ENCODE measurements at regions not wholly inside any gene's neighbourhood (a gene's known extent, or its start where the extent isn't known, plus 50 kb on each side); places are given as distances from the start of the nearest gene placed in this dataset.
A peak's percentile ranks its signal among the peaks of the same experiment; 100 is the strongest.

GRCh38 chr19:31674503-31675192 lies 325.4 kb upstream of the TSHZ3 start:
- no peaks in the 10 kb centered on the region for H3K27me3 ChIP-seq (ENCODE audit: control insufficient read depth, insufficient read depth, low read length)
- H3K9me3 ChIP-seq (ENCODE audit: control insufficient read depth, insufficient read depth, low read length) = no peaks in the 10 kb centered on the region
- WGBS (ENCODE audit: insufficient coverage, insufficient read length) = no CpG with 5 or more reads among the region's 11 CpGs
- H3K36me3 ChIP-seq (ENCODE audit: control insufficient read depth, insufficient read depth, low read length) = no peaks in the 10 kb centered on the region
- H3K4me1 ChIP-seq (ENCODE audit: control insufficient read depth, insufficient read depth, low read length) = no peaks in the 10 kb centered on the region
- H3K4me3 ChIP-seq (ENCODE audit: low read length) = no peak overlapping the region
- no peak for DNase-seq (ENCODE audit: low read depth, low spot score)
- no peak overlapping the region for H3K27ac ChIP-seq (ENCODE audit: low read length)

- no peaks in the 10 kb centered on the region for H3K36me3 ChIP-seq (ENCODE audit: control insufficient read depth, insufficient read depth, low read length)
- no peaks in the 10 kb centered on the region for H3K9me3 ChIP-seq (ENCODE audit: control insufficient read depth, insufficient read depth, low read length)
- no peak overlapping the region for H3K27ac ChIP-seq (ENCODE audit: low read length)
- H3K4me1 ChIP-seq (ENCODE audit: control insufficient read depth, insufficient read depth, low read length) = no peaks in the 10 kb centered on the region
- no peak for DNase-seq (ENCODE audit: low read depth, low spot score)
- H3K4me3 ChIP-seq (ENCODE audit: low read length) = no peak overlapping the region
- no CpG with 5 or more reads among the region's 10 CpGs for WGBS (ENCODE audit: insufficient coverage, insufficient read length)
- H3K27me3 ChIP-seq (ENCODE audit: control insufficient read depth, insufficient read depth, low read length) = no peaks in the 10 kb centered on the region
Observed at GRCh38 chr19:31675193-31675913, 326.1 kb upstream of the TSHZ3 start.

GRCh38 chr19:31676271-31677004 lies 327.2 kb upstream of the TSHZ3 start:
- no peaks in the 10 kb centered on the region for H3K27me3 ChIP-seq (ENCODE audit: control insufficient read depth, insufficient read depth, low read length)

GRCh38 chr19:31678421-31678820 lies 329.2 kb upstream of the TSHZ3 start:
- Histone ChIP-seq H3K27me3 (ENCODE audit: control insufficient read depth, insufficient read depth, low read length) (no peaks in the 10 kb centered on the region), H3K27ac (ENCODE audit: low read length) (no peak overlapping the region), H3K36me3 (ENCODE audit: control insufficient read depth, insufficient read depth, low read length) (no peaks in the 10 kb centered on the region), H3K4me3 (ENCODE audit: low read length) (no peak overlapping the region), H3K9me3 (ENCODE audit: control insufficient read depth, insufficient read depth, low read length) (no peaks in the 10 kb centered on the region), H3K4me1 (ENCODE audit: control insufficient read depth, insufficient read depth, low read length) (no peaks in the 10 kb centered on the region)
- no CpG with 5 or more reads among the region's 3 CpGs for WGBS (ENCODE audit: insufficient coverage, insufficient read length)
- DNase-seq (ENCODE audit: low read depth, low spot score) = no peak

More at GRCh38 chr19:31676271-31677004, 327.2 kb upstream of the TSHZ3 start:
- peak; percentile 25 for DNase-seq (ENCODE audit: low read depth, low spot score)
- WGBS (ENCODE audit: insufficient coverage, insufficient read length) = no CpG with 5 or more reads among the region's 3 CpGs
- H3K9me3 ChIP-seq (ENCODE audit: control insufficient read depth, insufficient read depth, low read length) = no peaks in the 10 kb centered on the region
- no peak overlapping the region for H3K27ac ChIP-seq (ENCODE audit: low read length)
- H3K4me1 ChIP-seq (ENCODE audit: control insufficient read depth, insufficient read depth, low read length) = no peaks in the 10 kb centered on the region
- H3K36me3 ChIP-seq (ENCODE audit: control insufficient read depth, insufficient read depth, low read length) = no peaks in the 10 kb centered on the region
- no peak overlapping the region for H3K4me3 ChIP-seq (ENCODE audit: low read length)

- WGBS (ENCODE audit: insufficient coverage, insufficient read length) = no CpG with 5 or more reads among the region's 4 CpGs
Observed at GRCh38 chr19:31681121-31681520, 331.9 kb upstream of the TSHZ3 start.

GRCh38 chr19:31693131-31693932 lies 344.1 kb upstream of the TSHZ3 start:
- no CpG with 5 or more reads among the region's 14 CpGs for WGBS (ENCODE audit: insufficient coverage, insufficient read length)
- DNase-seq (ENCODE audit: low read depth, low spot score) = no peak
- no peaks in the 10 kb centered on the region for H3K4me1 ChIP-seq (ENCODE audit: control insufficient read depth, insufficient read depth, low read length)
- no peaks in the 10 kb centered on the region for H3K9me3 ChIP-seq (ENCODE audit: control insufficient read depth, insufficient read depth, low read length)
- no peak overlapping the region for H3K4me3 ChIP-seq (ENCODE audit: low read length)
- H3K36me3 ChIP-seq (ENCODE audit: control insufficient read depth, insufficient read depth, low read length) = no peaks in the 10 kb centered on the region
- H3K27me3 ChIP-seq (ENCODE audit: control insufficient read depth, insufficient read depth, low read length) = no peaks in the 10 kb centered on the region
- H3K27ac ChIP-seq (ENCODE audit: low read length) = no peak overlapping the region

More at GRCh38 chr19:31681121-31681520, 331.9 kb upstream of the TSHZ3 start:
- Histone ChIP-seq H3K27ac (ENCODE audit: low read length) (no peak overlapping the region), H3K27me3 (ENCODE audit: control insufficient read depth, insufficient read depth, low read length) (no peaks in the 10 kb centered on the region), H3K36me3 (ENCODE audit: control insufficient read depth, insufficient read depth, low read length) (no peaks in the 10 kb centered on the region), H3K4me1 (ENCODE audit: control insufficient read depth, insufficient read depth, low read length) (no peaks in the 10 kb centered on the region), H3K4me3 (ENCODE audit: low read length) (no peak overlapping the region), H3K9me3 (ENCODE audit: control insufficient read depth, insufficient read depth, low read length) (no peaks in the 10 kb centered on the region)
- no peak for DNase-seq (ENCODE audit: low read depth, low spot score)

- Histone ChIP-seq H3K27ac (ENCODE audit: low read length) (no peak overlapping the region), H3K9me3 (ENCODE audit: control insufficient read depth, insufficient read depth, low read length) (no peaks in the 10 kb centered on the region), H3K27me3 (ENCODE audit: control insufficient read depth, insufficient read depth, low read length) (no peaks in the 10 kb centered on the region), H3K4me1 (ENCODE audit: control insufficient read depth, insufficient read depth, low read length) (no peaks in the 10 kb centered on the region), H3K4me3 (ENCODE audit: low read length) (no peak overlapping the region), H3K36me3 (ENCODE audit: control insufficient read depth, insufficient read depth, low read length) (no peaks in the 10 kb centered on the region)
- no CpG with 5 or more reads among the region's 6 CpGs for whole genome bisulfite sequencing (ENCODE audit: insufficient coverage, insufficient read length)
- no peak for DNase-seq (ENCODE audit: low read depth, low spot score)
Observed at GRCh38 chr19:31693933-31694269, 344.7 kb upstream of the TSHZ3 start.

- Histone ChIP-seq H3K27me3 (ENCODE audit: control insufficient read depth, insufficient read depth, low read length) (no peaks in the 10 kb centered on the region), H3K4me3 (ENCODE audit: low read length) (no peak overlapping the region), H3K9me3 (ENCODE audit: control insufficient read depth, insufficient read depth, low read length) (no peaks in the 10 kb centered on the region), H3K4me1 (ENCODE audit: control insufficient read depth, insufficient read depth, low read length) (no peaks in the 10 kb centered on the region), H3K27ac (ENCODE audit: low read length) (no peak overlapping the region), H3K36me3 (ENCODE audit: control insufficient read depth, insufficient read depth, low read length) (no peaks in the 10 kb centered on the region)
- no CpG with 5 or more reads among the region's 3 CpGs for WGBS (ENCODE audit: insufficient coverage, insufficient read length)
- no peak for DNase-seq (ENCODE audit: low read depth, low spot score)
Observed at GRCh38 chr19:31694761-31695160, 345.5 kb upstream of the TSHZ3 start.

- no peak for DNase-seq (ENCODE audit: low read depth, low spot score)
- Histone ChIP-seq H3K4me3 (ENCODE audit: low read length) (no peak overlapping the region), H3K27ac (ENCODE audit: low read length) (no peak overlapping the region), H3K9me3 (ENCODE audit: control insufficient read depth, insufficient read depth, low read length) (no peaks in the 10 kb centered on the region), H3K27me3 (ENCODE audit: control insufficient read depth, insufficient read depth, low read length) (no peaks in the 10 kb centered on the region), H3K4me1 (ENCODE audit: control insufficient read depth, insufficient read depth, low read length) (no peaks in the 10 kb centered on the region), H3K36me3 (ENCODE audit: control insufficient read depth, insufficient read depth, low read length) (no peaks in the 10 kb centered on the region)
- WGBS (ENCODE audit: insufficient coverage, insufficient read length) = no CpG with 5 or more reads among the region's 3 CpGs
Observed at GRCh38 chr19:31699421-31699820, 350.2 kb upstream of the TSHZ3 start.

- H3K27ac ChIP-seq (ENCODE audit: low read length) = no peak overlapping the region
- H3K27me3 ChIP-seq (ENCODE audit: control insufficient read depth, insufficient read depth, low read length) = no peaks in the 10 kb centered on the region
- H3K4me3 ChIP-seq (ENCODE audit: low read length) = no peak overlapping the region
- WGBS (ENCODE audit: insufficient coverage, insufficient read length) = no CpG with 5 or more reads among the region's 3 CpGs
- no peaks in the 10 kb centered on the region for H3K9me3 ChIP-seq (ENCODE audit: control insufficient read depth, insufficient read depth, low read length)
- H3K4me1 ChIP-seq (ENCODE audit: control insufficient read depth, insufficient read depth, low read length) = no peaks in the 10 kb centered on the region
- no peak for DNase-seq (ENCODE audit: low read depth, low spot score)
- no peaks in the 10 kb centered on the region for H3K36me3 ChIP-seq (ENCODE audit: control insufficient read depth, insufficient read depth, low read length)
Observed at GRCh38 chr19:31701146-31701545, 351.9 kb upstream of the TSHZ3 start.

All from iPS DF 6.9 (cell line).